ENCODE measurements at regions not wholly inside any gene's neighbourhood (a gene's known extent, or its start where the extent isn't known, plus 50 kb on each side); places are given as distances from the start of the nearest gene placed in this dataset.

DNA sequence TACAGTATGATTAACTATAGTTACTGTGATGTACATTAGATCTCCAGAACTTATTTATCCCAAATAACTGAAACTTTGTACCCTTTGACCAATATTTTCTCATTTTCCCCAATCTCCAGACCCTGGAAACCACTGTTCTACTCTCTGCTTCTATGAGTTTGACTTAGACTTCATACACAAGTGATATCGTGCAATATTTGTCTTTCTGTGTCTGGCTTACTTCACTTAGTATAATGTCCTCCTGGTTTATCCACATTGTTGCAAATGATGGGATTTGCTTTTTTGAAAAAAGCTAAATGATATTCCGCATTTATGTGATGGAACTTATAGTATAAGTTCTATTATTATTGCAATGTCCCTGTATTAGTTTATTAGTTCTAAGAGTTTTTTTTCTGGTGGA is 81.8 kb upstream of the SOD3 start:
- no peak for DNase-seq (ENCODE audit: low spot score)

GRCh38 chr4:24719615-24720014 is 75.8 kb upstream of the SOD3 start:
- DNase-seq (ENCODE audit: low spot score): no peak

GRCh38 chr4:24720436-24720835 is 74.9 kb upstream of the SOD3 start:
- peak; percentile 11 for DNase-seq (ENCODE audit: low spot score)

DNA sequence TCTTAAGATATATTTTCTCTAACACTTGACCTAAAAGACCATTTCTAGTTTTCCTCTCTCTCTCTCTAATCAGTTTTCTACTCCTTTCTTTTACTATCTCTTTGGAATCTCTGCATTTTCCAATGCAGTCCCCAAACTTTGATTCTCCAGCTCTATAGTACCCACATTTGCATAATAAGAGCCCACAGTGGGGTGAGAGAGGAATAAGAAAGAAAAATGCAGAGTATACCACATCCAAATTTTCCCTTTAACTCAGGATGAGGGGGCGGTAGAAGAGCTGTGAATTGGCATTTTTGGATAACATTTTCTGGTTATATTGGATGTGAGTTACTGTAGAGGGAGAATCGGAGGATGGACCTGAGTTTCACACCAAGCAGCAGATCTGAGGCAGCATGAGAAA is 74.4 kb upstream of the SOD3 start:
- DNase-seq (ENCODE audit: low spot score): no peak

DNA sequence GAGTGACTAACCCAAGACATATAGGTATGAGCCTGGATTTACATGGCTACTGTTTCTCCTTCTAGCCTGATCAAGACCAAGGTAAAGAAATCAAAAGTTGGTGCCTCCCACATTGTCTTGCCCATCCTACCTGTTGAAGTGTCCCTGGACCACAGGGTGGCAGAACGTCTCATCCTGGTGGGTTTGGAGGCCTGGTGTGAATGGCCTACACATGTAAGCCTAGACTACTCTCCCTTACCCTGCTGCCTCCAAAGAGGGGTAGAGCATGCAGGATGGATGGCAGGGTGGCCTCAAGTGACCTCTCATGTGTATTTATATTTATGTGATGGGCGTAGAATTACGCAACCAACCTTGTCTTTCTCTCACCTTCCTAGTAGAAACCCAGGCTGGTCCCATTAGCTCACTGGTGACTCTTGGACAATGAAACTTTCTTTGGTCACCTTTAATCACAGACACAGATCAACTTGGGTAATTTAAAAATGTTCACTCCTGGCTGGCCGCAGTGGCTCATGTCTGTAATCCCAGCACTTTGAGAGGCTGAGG is 73.3 kb upstream of the SOD3 start:
- no peak for DNase-seq (ENCODE audit: low spot score)

GRCh38 chr4:24727390-24728224 is 67.8 kb upstream of the SOD3 start:
- DNase-seq (ENCODE audit: low spot score): no peak

- DNase-seq (ENCODE audit: low spot score): no peak
Measured at GRCh38 chr4:24729119-24729730, 66.1 kb upstream of the SOD3 start.

DNA sequence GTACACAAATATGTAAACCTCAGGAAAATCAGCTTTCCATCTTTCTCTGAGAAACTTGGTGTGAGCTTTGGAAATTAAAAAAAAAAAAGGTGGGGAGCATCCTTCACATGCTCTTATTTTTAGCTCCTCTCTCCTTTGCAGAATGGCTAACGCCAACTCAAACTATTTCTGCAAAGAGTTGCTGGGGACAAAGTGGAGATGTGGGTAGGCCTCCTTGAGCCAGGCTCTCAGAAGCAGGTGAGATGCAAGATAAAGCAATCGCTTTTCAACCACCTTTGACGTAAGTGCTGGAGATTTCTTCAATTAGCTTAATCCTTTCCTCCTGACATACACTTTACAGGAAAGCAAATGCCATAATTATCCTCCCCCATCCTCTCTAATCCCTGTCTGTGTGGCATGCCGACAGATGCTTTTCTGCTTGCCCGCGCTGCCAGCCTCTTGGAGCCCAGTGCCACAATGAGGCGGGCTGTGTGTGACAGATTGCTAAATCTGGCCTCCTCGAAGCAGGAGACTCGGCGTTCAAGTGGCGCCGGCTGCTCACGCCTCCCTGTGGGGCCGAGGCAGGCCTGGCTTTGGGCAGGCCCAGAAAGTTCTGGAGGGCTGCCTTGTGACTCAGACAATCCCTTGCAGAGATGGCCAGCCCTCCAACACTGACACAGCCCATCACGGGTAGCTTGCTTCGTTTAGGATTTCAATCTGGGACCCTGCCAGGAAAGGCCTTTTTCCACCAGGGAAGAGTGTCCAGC is 64.9 kb upstream of the SOD3 start:
- DNase-seq (ENCODE audit: low spot score): no peak

- DNase-seq (ENCODE audit: low spot score): no peak
Measured at GRCh38 chr4:24731448-24731847, 63.9 kb upstream of the SOD3 start.

GRCh38 chr4:24734511-24734910 is 60.9 kb upstream of the SOD3 start:
- DNase-seq (ENCODE audit: low spot score): peak; percentile 23

DNA sequence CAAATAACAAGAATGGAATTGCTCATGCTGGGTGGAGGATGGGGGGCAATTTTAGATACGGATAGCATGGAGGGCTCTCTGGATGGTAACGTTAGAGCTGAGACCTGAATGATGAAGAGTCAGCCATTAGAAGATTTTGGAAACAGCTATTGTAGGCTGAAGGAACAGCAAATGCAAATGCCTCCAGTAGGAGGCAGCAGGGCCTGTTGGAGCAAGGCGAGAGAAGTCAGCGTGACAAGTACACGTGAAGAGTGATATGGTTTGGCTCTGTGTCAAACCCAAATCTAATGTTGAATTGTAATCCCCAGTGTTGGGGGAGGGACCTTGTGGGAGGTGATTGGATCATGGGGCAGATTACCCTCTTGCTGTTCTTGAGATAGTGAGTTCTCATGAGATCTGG is 59.3 kb upstream of the SOD3 start:
- no peak for DNase-seq (ENCODE audit: low spot score)

- no peak for DNase-seq (ENCODE audit: low spot score)
Measured at GRCh38 chr4:24741910-24742309, 53.5 kb upstream of the SOD3 start.

- no peak for DNase-seq (ENCODE audit: low spot score)
Measured at GRCh38 chr4:24742335-24742734, 53.0 kb upstream of the SOD3 start.

GRCh38 chr4:24742773-24743172 is 52.6 kb upstream of the SOD3 start:
- no peak for DNase-seq (ENCODE audit: low spot score)

DNA sequence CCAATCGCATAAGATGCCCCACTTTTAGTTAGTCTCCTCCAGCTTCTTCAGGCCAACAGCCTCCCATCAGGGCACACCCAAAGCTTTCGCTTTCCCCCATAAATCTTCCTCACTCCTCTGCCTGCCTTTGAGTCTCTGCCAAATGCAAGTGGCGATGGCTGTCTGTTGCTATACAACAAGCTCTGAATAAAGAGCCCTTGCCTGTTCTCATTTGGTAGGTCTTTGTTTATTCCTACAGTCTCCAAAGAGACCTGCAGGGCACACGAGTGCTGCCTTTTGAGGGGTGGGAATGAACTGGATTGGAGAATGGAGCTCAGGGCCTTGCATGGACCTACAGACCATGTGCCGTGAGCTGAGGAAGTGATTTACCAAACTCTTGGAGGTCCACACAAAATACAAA is 52.2 kb upstream of the SOD3 start:
- no peak for DNase-seq (ENCODE audit: low spot score)

DNA sequence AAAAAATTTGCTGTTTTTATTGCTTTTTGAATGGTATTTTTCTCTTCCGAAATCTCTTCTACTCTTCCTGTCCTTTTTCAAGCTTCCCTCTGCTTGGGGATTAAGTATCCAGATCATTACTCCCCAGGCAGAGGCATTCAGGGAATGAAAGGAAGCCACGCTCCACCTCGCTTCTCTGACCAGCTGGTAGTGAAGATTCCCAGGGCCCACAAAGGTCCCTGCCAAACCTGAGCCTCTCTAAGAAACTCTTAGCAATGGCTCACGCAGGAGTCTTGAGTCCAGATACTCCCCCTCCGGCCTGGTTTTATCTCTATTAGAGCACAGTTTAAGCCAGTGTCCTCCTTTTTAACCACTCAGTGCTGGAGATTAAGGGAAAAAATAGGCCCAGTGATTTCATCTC is 51.4 kb upstream of the SOD3 start:
- DNase-seq (ENCODE audit: low spot score): peak; percentile 90

DNA sequence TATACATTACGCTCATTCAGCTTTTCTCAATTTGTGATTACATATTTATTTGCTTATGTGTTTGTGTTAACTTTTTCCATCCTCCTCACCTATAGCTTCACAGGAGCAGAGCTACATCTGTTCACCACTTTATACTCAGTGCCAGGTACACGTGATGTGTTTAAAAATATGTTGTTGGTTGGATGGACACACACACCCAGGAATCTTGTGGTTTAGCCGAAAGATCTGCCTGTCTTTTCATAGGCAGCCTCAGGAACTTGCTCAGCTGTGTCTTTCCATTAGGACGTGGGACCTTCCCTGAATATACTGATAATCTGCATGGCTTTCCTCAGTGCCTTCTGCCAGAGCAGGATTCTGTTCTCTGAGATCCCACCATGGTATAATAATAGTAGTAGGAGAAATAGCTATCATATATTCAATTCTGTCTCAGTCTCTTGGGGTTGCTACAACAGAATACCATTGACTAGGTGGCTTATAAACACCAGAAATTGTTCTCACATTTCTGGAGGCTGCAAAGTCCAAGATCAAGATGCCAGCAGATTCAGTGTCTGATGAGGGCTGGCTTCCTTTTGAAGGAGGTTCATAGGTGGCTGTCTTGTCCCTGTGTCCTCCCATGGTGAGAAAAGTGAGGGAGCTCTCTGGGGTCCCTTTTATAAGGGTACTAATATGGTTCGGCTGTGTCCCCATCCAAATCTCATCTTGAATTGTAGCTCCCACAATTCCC is 50.0 kb upstream of the SOD3 start:
- no peak for DNase-seq (ENCODE audit: low spot score)
